Endothelial cell of umbilical vein (primary cell): ENCODE measurements at regions not wholly inside any gene's neighbourhood (a gene's known extent, or its start where the extent isn't known, plus 50 kb on each side); places are given as distances from the start of the nearest gene placed in this dataset.

Experiments
- BruUV-seq: library from RNA; stranded (reverse); fragments of 400-500 nt; replicated peaks from 2 replicates; lab custom pipeline; 2021; lab: Mats Ljungman, UMichigan
- CTCF ChIA-PET: fragments of 300-600, 350-600 bp; sonication (Branson Sonifier 250); formaldehyde crosslinking; loops from one replicate; lab custom pipeline; 2021; ENCODE audit warnings: antibody characterized with exemption, inconsistent platforms; lab: Charles Lee
- POLR2A ChIA-PET: fragments of 300-600, 350-600 bp; sonication (Branson Sonifier 250); formaldehyde crosslinking; loops from one replicate; lab custom pipeline; 2021; ENCODE audit warnings: antibody characterized with exemption, inconsistent platforms; lab: Charles Lee
- DNase-seq: peaks from one replicate; pipeline ENCODE4 v3.0.0-alpha.2; 2011; ENCODE audit warnings: low read depth, low spot score
- FAIRE-seq: peaks from 2 replicates; lab custom pipeline; 2011; peaks lifted over from hg19 to GRCh38; lab: Jason Lieb, UNC
- H2AFZ ChIP-seq: 2 replicates; pipeline ENCODE4 v1.6.0; 2012; ENCODE audit warnings: low read depth, low read length, control low read depth, inconsistent platforms
- H3K27ac ChIP-seq: 2 replicates; pipeline ENCODE4 v1.5.1; 2011; ENCODE audit warnings: low read depth, mild to moderate bottlenecking, control low read depth, low read length, moderate library complexity; ENCODE audit not compliant: insufficient read depth
- H3K27me3 ChIP-seq, 2 experiments: 2 replicates each; pipeline versions ENCODE4 v1.6.0 to v1.6.1; 2011; ENCODE audit warnings: low read length in 2 of 2, mixed read lengths in 1 of 2; ENCODE audit not compliant: control insufficient read depth in 2 of 2, insufficient read depth in 2 of 2
- H3K36me3 ChIP-seq, 2 experiments: 2 replicates in 1 of 2; 3 replicates in 1 of 2; pipeline ENCODE4 v1.5.1; 2011; ENCODE audit warnings: low read length in 2 of 2, mild to moderate bottlenecking in 1 of 2, moderate library complexity in 1 of 2; ENCODE audit not compliant: control insufficient read depth in 2 of 2, insufficient read depth in 2 of 2; ENCODE audit errors: extremely low read depth in 1 of 2
- H3K4me1 ChIP-seq: 3 replicates; pipeline ENCODE4 v1.5.1; 2011; ENCODE audit warnings: mild to moderate bottlenecking, low read length; ENCODE audit not compliant: control insufficient read depth, insufficient read depth; ENCODE audit errors: extremely low read depth
- H3K4me2 ChIP-seq: 2 replicates; pipeline ENCODE4 v1.6.1; 2011; ENCODE audit warnings: low read length, control low read depth, mixed read lengths; ENCODE audit not compliant: insufficient read depth
- H3K4me3 ChIP-seq, 3 experiments: fragments of 200-600 bp in 1 of 3; sonication (generic), shearing (Covaris generic) in 1 of 3; replicated peaks in 1 of 3; 2 replicates each; pipeline ENCODE4 v1.5.1; 2011 to 2016; ENCODE audit warnings: control low read depth in 3 of 3, low read length in 3 of 3, mild to moderate bottlenecking in 2 of 3, inconsistent platforms in 1 of 3, low read depth in 1 of 3, moderate library complexity in 1 of 3; ENCODE audit not compliant: insufficient read depth in 1 of 3
- H3K79me2 ChIP-seq: 2 replicates; pipeline ENCODE4 v1.6.0; 2012; ENCODE audit warnings: low read length, inconsistent platforms; ENCODE audit not compliant: control insufficient read depth, insufficient read depth
- H3K9ac ChIP-seq: replicated peaks from 2 replicates; pipeline ENCODE3; 2011; ENCODE audit warnings: low read length, control low read depth; ENCODE audit not compliant: insufficient read depth; ENCODE audit errors: extremely low read depth
- H3K9me1 ChIP-seq: replicated peaks from 3 replicates; pipeline ENCODE4 v1.6.0; 2011; ENCODE audit warnings: mild to moderate bottlenecking, low read length; ENCODE audit not compliant: control insufficient read depth, insufficient read depth; ENCODE audit errors: extremely low read depth
- H3K9me3 ChIP-seq: replicated peaks from 2 replicates; pipeline ENCODE4 v1.5.1; 2012; ENCODE audit warnings: low read length, inconsistent platforms; ENCODE audit not compliant: control insufficient read depth, insufficient read depth
- H4K20me1 ChIP-seq: replicated peaks from 2 replicates; pipeline ENCODE3; 2011; ENCODE audit warnings: mild to moderate bottlenecking, low read length; ENCODE audit not compliant: control insufficient read depth, insufficient read depth; ENCODE audit errors: extremely low read depth
- CTCF ChIP-seq, 2 donors: IDR thresholded peaks; 1 replicate in 1 of 2; 2 replicates in 1 of 2; pipeline ENCODE4 v1.5.1; 2011; ENCODE audit warnings: low read length in 2 of 2, mild to moderate bottlenecking in 2 of 2, moderate library complexity in 2 of 2, control low read depth in 1 of 2, inconsistent platforms in 1 of 2, low read depth in 1 of 2; ENCODE audit not compliant: insufficient read depth in 1 of 2; ENCODE audit errors: extremely low read depth in 1 of 2
- EZH2 ChIP-seq: IDR thresholded peaks from 2 replicates; pipeline ENCODE4 v1.6.1; 2012; ENCODE audit warnings: borderline replicate concordance, low read depth, mild to moderate bottlenecking, moderate library complexity, low read length, inconsistent platforms; ENCODE audit not compliant: severe bottlenecking
- FOS ChIP-seq: IDR thresholded peaks from 2 replicates; pipeline ENCODE4 v1.6.1; 2011; ENCODE audit warnings: mild to moderate bottlenecking, low read length, moderate library complexity, borderline replicate concordance; ENCODE audit not compliant: insufficient read depth
- GATA2 ChIP-seq: IDR thresholded peaks from 2 replicates; pipeline ENCODE4 v1.7.0; 2011; ENCODE audit warnings: low read depth, mild to moderate bottlenecking, moderate library complexity, mixed read lengths, low read length; ENCODE audit not compliant: insufficient read length, insufficient read depth
- JUN ChIP-seq: IDR thresholded peaks from 2 replicates; pipeline ENCODE4 v1.6.1; 2011; ENCODE audit warnings: borderline replicate concordance, low read depth; ENCODE audit not compliant: insufficient read length, insufficient read depth
- MAX ChIP-seq: IDR thresholded peaks from 2 replicates; pipeline ENCODE4 v1.6.1; 2011; ENCODE audit not compliant: insufficient read depth, insufficient read length
- MYC ChIP-seq: IDR thresholded peaks from one replicate; pipeline ENCODE4 v1.6.1; 2011; ENCODE audit warnings: mild to moderate bottlenecking, low read depth, low read length
- POLR2A ChIP-seq: IDR thresholded peaks from 2 replicates; pipeline ENCODE4 v1.6.1; 2012; ENCODE audit warnings: low read depth, mild to moderate bottlenecking, control low read depth, low read length
- POLR2AphosphoS5 ChIP-seq: IDR thresholded peaks from 2 replicates; pipeline ENCODE4 v1.6.1; 2012; ENCODE audit warnings: low read depth, mild to moderate bottlenecking, control low read depth, low read length, moderate library complexity; ENCODE audit not compliant: insufficient read depth
- dilution Hi-C: fragments of 300-500 bp; cut with MboI; formaldehyde crosslinking; loops from one replicate; pipeline ENCODE4 v1.15.0; 2019; ENCODE audit warnings: low sequenced_read_pairs; ENCODE audit not compliant: extremely low pct_ligation_motif_present
- intact Hi-C: fragments of 100-400 bp; cut with micrococcal nuclease; formaldehyde crosslinking; loops from one replicate; pipeline ENCODE4 v1.10.0; 2022

GRCh38 chrX:118901991-118902390, 72.4 kb upstream of the LONRF3 start:
- Histone ChIP-seq H3K9me1 (no peaks in the 10 kb centered on the region), H3K4me2 (no peak overlapping the region), H4K20me1 (no peaks in the 10 kb centered on the region), H3K4me3 (no peak overlapping the region), H3K27ac (no peak overlapping the region), H2AFZ (no peak overlapping the region), H3K36me3 (no peaks in the 10 kb centered on the region), H3K9ac (no peak overlapping the region), H3K9me3 (no peaks in the 10 kb centered on the region), H3K4me1 (no peaks in the 10 kb centered on the region), H3K27me3 (no peaks in the 10 kb centered on the region), H3K79me2 (no peaks in the 10 kb centered on the region)
- no TSS peak for BruUV-seq
- dilution Hi-C loops = no loop called here
- TF ChIP-seq EZH2 = no peak
- TF ChIP-seq MYC = no peak
- no peak for TF ChIP-seq POLR2A
- TF ChIP-seq JUN = no peak
- TF ChIP-seq FOS = no peak
- TF ChIP-seq CTCF (IDR thresholded peaks at IDR 0.05; ENCODE audit: extremely low read depth in 1 of 2, insufficient read depth in 1 of 2, low read depth in 1 of 2, low read length in 2 of 2) = no peak
- TF ChIP-seq POLR2AphosphoS5 = no peak
- CTCF ChIA-PET = no interaction called here
- FAIRE-seq = no peak
- intact Hi-C loops = no loop called here
- DNase-seq = no peak
- POLR2A ChIA-PET = no interaction called here

- POLR2A ChIA-PET = no interaction called here
- intact Hi-C loops (no loop called here), dilution Hi-C loops (no loop called here)
- no peak for DNase-seq
- no peaks in the 10 kb centered on the region for H4K20me1 ChIP-seq
- no peaks in the 10 kb centered on the region for H3K9me3 ChIP-seq
- H3K79me2 ChIP-seq = no peaks in the 10 kb centered on the region
- no peaks in the 10 kb centered on the region for H3K36me3 ChIP-seq
- no peaks in the 10 kb centered on the region for H3K9me1 ChIP-seq
- H3K9ac ChIP-seq = no peak overlapping the region
- CTCF ChIA-PET = no interaction called here
- no peak for TF ChIP-seq MAX
- no peak for TF ChIP-seq JUN
- TF ChIP-seq MYC = no peak
- no peak for TF ChIP-seq FOS
- no peak for TF ChIP-seq POLR2AphosphoS5
- TF ChIP-seq EZH2 = no peak
- TF ChIP-seq POLR2A = no peak
- TF ChIP-seq GATA2 = no peak
- no peak for TF ChIP-seq CTCF (IDR thresholded peaks at IDR 0.05; ENCODE audit: extremely low read depth in 1 of 2, insufficient read depth in 1 of 2, low read depth in 1 of 2, low read length in 2 of 2)
- H3K27me3 ChIP-seq = no peaks in the 10 kb centered on the region
- no peak for FAIRE-seq
- H2AFZ ChIP-seq = no peak overlapping the region
- H3K4me3 ChIP-seq = no peak overlapping the region
- no peaks in the 10 kb centered on the region for H3K4me1 ChIP-seq
- no TSS peak for BruUV-seq
- no peak overlapping the region for H3K4me2 ChIP-seq
- H3K27ac ChIP-seq = no peak overlapping the region
Observed at GRCh38 chrX:118904218-118904617, 70.2 kb upstream of the LONRF3 start.
